ENCODE measurements at regions not wholly inside any gene's neighbourhood (a gene's known extent, or its start where the extent isn't known, plus 50 kb on each side); places are given as distances from the start of the nearest gene placed in this dataset.

GRCh38 chr15:62334536-62334935 is 169.5 kb upstream of the C2CD4B start:
- TF ChIP-seq CTCF (IDR thresholded peaks at IDR 0.05) (no peak), POLR2A (IDR thresholded peaks at IDR 0.05) (no peak)

All from heart left ventricle (tissue), 13 donors.